GM12878 (cell line): ENCODE measurements at regions not wholly inside any gene's neighbourhood (a gene's known extent, or its start where the extent isn't known, plus 50 kb on each side); places are given as distances from the start of the nearest gene placed in this dataset.

Source experiments
- ATAC-seq: fragments of 200-7000 bp; cut with Tn5 transposase; 3 replicates; pipeline ENCODE4 v1.9.1; 2020; ENCODE audit warnings: mild to moderate bottlenecking, moderate library complexity
- BruUV-seq: library from RNA; stranded (reverse); fragments of 400-500 nt; replicated peaks from 2 replicates; lab custom pipeline; 2021; lab: Mats Ljungman, UMichigan
- CTCF ChIA-PET: fragments of 300-600 bp; sonication (Branson Sonifier 250); formaldehyde crosslinking; extraction: SDS; loops from one replicate; lab custom pipeline; 2021; ENCODE audit warnings: inconsistent platforms; lab: Yijun Ruan, JAX
- POLR2A ChIA-PET: fragments of 350-600 bp; formaldehyde crosslinking; extraction: SDS; loops from one replicate; lab custom pipeline; 2021; ENCODE audit warnings: inconsistent platforms; lab: Charles Lee
- RAD21 ChIA-PET: fragments of 300-600 bp; sonication (Branson Sonifier 250); formaldehyde crosslinking; loops from one replicate; lab custom pipeline; 2023; ENCODE audit warnings: antibody characterized with exemption; ENCODE audit not compliant: unreplicated experiment; lab: Charles Lee
- SMC1A ChIA-PET: fragments of 300-600 bp; sonication (Branson Sonifier 250); formaldehyde crosslinking; loops from one replicate; lab custom pipeline; 2023; ENCODE audit not compliant: unreplicated experiment, uncharacterized antibody; lab: Charles Lee
- DNase-seq: peaks from one replicate; pipeline ENCODE4 v3.0.0-alpha.2; 2011; ENCODE audit warnings: low read depth, low spot score
- FAIRE-seq: peaks from 3 replicates; lab custom pipeline; 2011; peaks lifted over from hg19 to GRCh38; lab: Jason Lieb, UNC
- H2AFZ ChIP-seq: 2 replicates; pipeline ENCODE4 v1.6.0; 2011; ENCODE audit warnings: low read depth, low read length, control low read depth; ENCODE audit not compliant: control insufficient read depth
- H3K27ac ChIP-seq: 2 replicates; pipeline ENCODE4 v1.5.1; 2011; ENCODE audit warnings: control low read depth; ENCODE audit not compliant: control insufficient read depth, insufficient read depth
- H3K27me3 ChIP-seq, 2 experiments: replicated peaks in 1 of 2; 2 replicates each; pipeline versions ENCODE4 v1.6.0 to v1.6.1; 2011; ENCODE audit warnings: low read length in 1 of 2; ENCODE audit not compliant: control insufficient read depth in 2 of 2, insufficient read depth in 2 of 2
- H3K36me3 ChIP-seq, 2 experiments: 2 replicates each; pipeline ENCODE4 v1.5.1; 2011; ENCODE audit warnings: low read length in 1 of 2; ENCODE audit not compliant: control insufficient read depth in 2 of 2, insufficient read depth in 2 of 2
- H3K4me1 ChIP-seq: 2 replicates; pipeline ENCODE4 v1.6.1; 2011; ENCODE audit warnings: mild to moderate bottlenecking, low read length, moderate library complexity, mixed read lengths; ENCODE audit not compliant: control insufficient read depth, insufficient read depth
- H3K4me2 ChIP-seq: 2 replicates; pipeline ENCODE4 v1.6.0; 2011; ENCODE audit warnings: control low read depth; ENCODE audit not compliant: control insufficient read depth, insufficient read depth
- H3K4me3 ChIP-seq: fragments of 200-600 bp; sonication (generic); 2 replicates; pipeline ENCODE4 v1.5.1; 2016
- H3K79me2 ChIP-seq: 2 replicates; pipeline ENCODE4 v1.6.0; 2011; ENCODE audit warnings: low read length; ENCODE audit not compliant: control insufficient read depth, insufficient read depth
- H3K9ac ChIP-seq: 2 replicates; pipeline ENCODE4 v1.8.0; 2011; ENCODE audit warnings: low read length, control low read depth, mixed read lengths; ENCODE audit not compliant: control insufficient read depth, insufficient read depth
- H3K9me3 ChIP-seq: replicated peaks from 3 replicates; pipeline ENCODE4 v1.5.1; 2011; ENCODE audit warnings: mild to moderate bottlenecking, low read length; ENCODE audit not compliant: control insufficient read depth, insufficient read depth
- H4K20me1 ChIP-seq: 2 replicates; pipeline ENCODE4 v1.6.0; 2011; ENCODE audit not compliant: control insufficient read depth, insufficient read depth
- ETV6 ChIP-seq, 2 experiments: fragments of 450-650 bp in 1 of 2; IDR thresholded peaks in 1 of 2; conservative IDR thresholded peaks in 1 of 2; 2 replicates each; pipeline ENCODE4 v1.6.1; 2014; ENCODE audit warnings: antibody characterized with exemption in 1 of 2, borderline replicate concordance in 1 of 2, low read depth in 1 of 2, mild to moderate bottlenecking in 1 of 2, moderate library complexity in 1 of 2
- KDM1A ChIP-seq: fragments of 200-600 bp; sonication (generic); IDR thresholded peaks from 2 replicates; pipeline ENCODE4 v1.6.1; 2016; ENCODE audit warnings: borderline replicate concordance
- MYB ChIP-seq: fragments of 150-350 bp; IDR thresholded peaks from 2 replicates; pipeline ENCODE4 v1.6.1; 2014; ENCODE audit warnings: mild to moderate bottlenecking, low read depth, low read length, borderline replicate concordance
- NBN ChIP-seq: fragments of 450-650 bp; IDR thresholded peaks from 2 replicates; pipeline ENCODE4 v1.6.1; 2016
- NFYB ChIP-seq: IDR thresholded peaks from 2 replicates; pipeline ENCODE4 v1.6.1; 2011; ENCODE audit warnings: low read depth, mild to moderate bottlenecking, low read length, improper control_type of control experiment, moderate library complexity; ENCODE audit not compliant: insufficient read depth
- PAX8 ChIP-seq: fragments of 450-650 bp; IDR thresholded peaks from 2 replicates; pipeline ENCODE4 v1.6.1; 2017; ENCODE audit warnings: mild to moderate bottlenecking, moderate library complexity
- WGBS: methylation state at CpG from one replicate; pipeline ENCODE4 v1.1.6; 2016; ENCODE audit warnings: low lambda C conversion rate; ENCODE audit not compliant: insufficient replicate concordance, insufficient coverage; ENCODE audit errors: missing lambda C conversion rate; 5-methylcytosine and 5-hydroxymethylcytosine counted together
- in situ Hi-C: fragments of 300-500 bp; cut with MboI; formaldehyde crosslinking; loops from 9 replicates; pipeline ENCODE4 v1.14.3; 2018; ENCODE audit warnings: mixed read lengths
- intact Hi-C: fragments of 100-400 bp; cut with micrococcal nuclease; formaldehyde crosslinking; loops from one replicate; pipeline ENCODE4 v1.14.2; 2022; ENCODE audit not compliant: unreplicated experiment
- TF ChIP-seq, protein P1 (sequence below): IDR thresholded peaks from 2 replicates; pipeline ENCODE4 v1.6.1; 2012; ENCODE audit warnings: low read depth, low read length, improper control_type of control experiment

DNA sequence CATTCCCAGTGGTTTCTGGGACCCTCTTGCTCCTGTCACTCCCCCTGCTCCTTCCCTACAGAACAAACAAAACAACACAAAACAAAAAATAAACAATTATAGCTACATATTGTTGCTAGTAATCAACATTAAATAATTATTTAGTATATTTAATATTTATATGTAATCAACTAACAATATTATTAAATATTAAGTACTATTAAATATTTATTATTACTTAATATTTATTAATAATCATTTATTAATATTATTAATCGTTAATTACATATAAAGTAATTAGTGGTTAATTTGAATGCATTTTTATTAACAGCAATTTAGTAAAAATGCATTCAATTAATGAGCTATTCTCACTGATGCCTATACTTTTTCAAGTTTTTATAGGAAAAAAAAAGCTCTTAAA is 139.4 kb downstream of the ITGB8 start:
- TF ChIP-seq ETV6 (conservative IDR thresholded peaks at IDR 0.05 in 1 of 2, IDR thresholded peaks at IDR 0.05 in 1 of 2; ENCODE audit: borderline replicate concordance in 1 of 2, low read depth in 1 of 2) (no peak), KDM1A (no peak), NBN (no peak), NFYB (no peak), PAX8 (no peak), MYB (no peak)
- TF ChIP-seq, protein P1, sequence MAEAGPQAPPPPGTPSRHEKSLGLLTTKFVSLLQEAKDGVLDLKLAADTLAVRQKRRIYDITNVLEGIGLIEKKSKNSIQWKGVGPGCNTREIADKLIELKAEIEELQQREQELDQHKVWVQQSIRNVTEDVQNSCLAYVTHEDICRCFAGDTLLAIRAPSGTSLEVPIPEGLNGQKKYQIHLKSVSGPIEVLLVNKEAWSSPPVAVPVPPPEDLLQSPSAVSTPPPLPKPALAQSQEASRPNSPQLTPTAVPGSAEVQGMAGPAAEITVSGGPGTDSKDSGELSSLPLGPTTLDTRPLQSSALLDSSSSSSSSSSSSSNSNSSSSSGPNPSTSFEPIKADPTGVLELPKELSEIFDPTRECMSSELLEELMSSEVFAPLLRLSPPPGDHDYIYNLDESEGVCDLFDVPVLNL = no peak
- ChIA-PET SMC1A (interaction anchor here (0.6 to 1.5 kb wide), 3 partner anchors 9 to 26 kb away, joined by 3 to 4 read pairs (median 3); no protein-coding TSS in a partner anchor), POLR2A (no interaction called here), CTCF (interaction anchor here (1.2 to 1.8 kb wide), 3 partner anchors 13 to 128 kb away, joined by 3 to 5 read pairs (median 3); no protein-coding TSS in a partner anchor), RAD21 (interaction anchor here (0.9 kb wide), 1 partner anchor 19 kb away, joined by 3 read pairs; no protein-coding TSS in a partner anchor)
- ATAC-seq (no peak), DNase-seq (no peak), FAIRE-seq (no peak)
- H3K79me2 ChIP-seq = no peaks in the 10 kb centered on the region
- BruUV-seq = no TSS peak
- no peak overlapping the region for H3K4me3 ChIP-seq
- intact Hi-C loops = no loop called here
- no peaks in the 10 kb centered on the region for H3K4me1 ChIP-seq
- H3K4me2 ChIP-seq = no peak overlapping the region
- in situ Hi-C loops = no loop called here
- no peaks in the 10 kb centered on the region for H3K9me3 ChIP-seq
- no peaks in the 10 kb centered on the region for H3K36me3 ChIP-seq
- H2AFZ ChIP-seq = no peak overlapping the region
- WGBS = 0% methylated on average over 1 of the region's 1 CpG
- no peaks in the 10 kb centered on the region for H3K27me3 ChIP-seq
- H3K9ac ChIP-seq = no peak overlapping the region
- no peak overlapping the region for H3K27ac ChIP-seq
- no peaks in the 10 kb centered on the region for H4K20me1 ChIP-seq
